ENCODE measurements at regions not wholly inside any gene's neighbourhood (a gene's known extent, or its start where the extent isn't known, plus 50 kb on each side); places are given as distances from the start of the nearest gene placed in this dataset.

DNA sequence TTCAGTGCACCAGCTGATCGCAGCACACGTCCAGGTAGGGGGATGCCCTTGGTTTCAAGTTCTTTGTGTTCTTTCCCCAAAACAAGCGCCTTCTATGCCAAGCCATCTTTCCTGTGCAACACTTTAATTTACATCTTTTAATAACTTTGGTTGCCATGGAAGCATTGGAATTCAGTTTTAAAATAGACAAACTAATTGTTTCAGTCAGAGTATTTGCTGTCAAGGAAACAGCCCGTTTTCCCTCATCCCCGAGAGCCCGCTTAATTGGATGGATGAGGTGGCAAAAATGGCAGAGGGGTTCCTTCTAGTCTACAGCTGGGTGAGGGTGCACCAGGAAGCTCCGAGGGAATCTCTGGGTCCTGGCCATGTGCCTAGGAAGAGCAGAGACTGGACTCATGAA is 793.7 kb upstream of the EEF2KMT start:
- DNase-seq (ENCODE audit: low spot score), result no peak
- TF ChIP-seq, protein P1, sequence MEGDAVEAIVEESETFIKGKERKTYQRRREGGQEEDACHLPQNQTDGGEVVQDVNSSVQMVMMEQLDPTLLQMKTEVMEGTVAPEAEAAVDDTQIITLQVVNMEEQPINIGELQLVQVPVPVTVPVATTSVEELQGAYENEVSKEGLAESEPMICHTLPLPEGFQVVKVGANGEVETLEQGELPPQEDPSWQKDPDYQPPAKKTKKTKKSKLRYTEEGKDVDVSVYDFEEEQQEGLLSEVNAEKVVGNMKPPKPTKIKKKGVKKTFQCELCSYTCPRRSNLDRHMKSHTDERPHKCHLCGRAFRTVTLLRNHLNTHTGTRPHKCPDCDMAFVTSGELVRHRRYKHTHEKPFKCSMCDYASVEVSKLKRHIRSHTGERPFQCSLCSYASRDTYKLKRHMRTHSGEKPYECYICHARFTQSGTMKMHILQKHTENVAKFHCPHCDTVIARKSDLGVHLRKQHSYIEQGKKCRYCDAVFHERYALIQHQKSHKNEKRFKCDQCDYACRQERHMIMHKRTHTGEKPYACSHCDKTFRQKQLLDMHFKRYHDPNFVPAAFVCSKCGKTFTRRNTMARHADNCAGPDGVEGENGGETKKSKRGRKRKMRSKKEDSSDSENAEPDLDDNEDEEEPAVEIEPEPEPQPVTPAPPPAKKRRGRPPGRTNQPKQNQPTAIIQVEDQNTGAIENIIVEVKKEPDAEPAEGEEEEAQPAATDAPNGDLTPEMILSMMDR (IDR thresholded peaks at IDR 0.05), result no peak
- ATAC-seq (ENCODE audit: low FRiP score), result no peak

DNA sequence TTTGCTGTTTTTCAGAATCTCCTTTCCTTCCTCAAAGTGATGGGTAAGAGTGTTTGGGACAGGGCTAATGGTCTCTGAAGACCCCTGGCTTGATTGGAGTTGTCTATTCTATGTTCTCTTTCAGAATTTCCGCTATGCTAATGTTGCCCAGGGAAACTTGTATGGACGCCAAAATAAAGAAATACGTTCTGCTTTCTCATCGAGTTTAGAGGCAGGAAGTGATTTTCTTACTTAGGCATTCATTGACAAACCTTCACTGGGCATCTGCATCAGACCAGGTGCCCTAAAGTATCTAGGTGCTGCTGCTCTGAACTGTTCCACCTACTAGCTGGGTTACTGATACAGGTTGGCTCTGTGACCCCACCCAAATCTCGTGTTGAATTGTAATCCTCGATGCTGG is 787.9 kb upstream of the EEF2KMT start:
- ATAC-seq (ENCODE audit: low FRiP score) (no peak), DNase-seq (ENCODE audit: low spot score) (no peak)
- TF ChIP-seq, protein P1 (IDR thresholded peaks at IDR 0.05), result no peak

DNA sequence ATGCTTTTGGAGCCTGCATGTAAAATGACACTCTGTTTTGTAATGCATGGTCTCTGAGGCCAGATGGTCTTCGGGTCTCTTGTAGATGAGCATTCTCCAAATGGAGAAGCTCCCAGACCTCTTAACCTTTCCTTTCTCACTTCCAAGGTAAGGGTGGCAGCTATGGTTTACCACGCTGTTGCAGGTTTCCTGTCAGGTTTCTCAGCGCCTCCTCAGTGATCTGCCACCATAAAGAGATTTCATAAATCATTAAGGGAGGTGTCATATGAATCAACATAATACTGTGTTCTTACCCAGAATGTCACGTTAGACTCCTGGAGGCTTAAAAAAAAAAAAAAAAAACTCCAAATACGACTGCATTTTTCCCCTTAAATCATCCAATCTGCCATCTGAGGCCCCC is 787.4 kb upstream of the EEF2KMT start:
- no peak for ATAC-seq (ENCODE audit: low FRiP score)
- TF ChIP-seq, protein P1 (IDR thresholded peaks at IDR 0.05), result no peak
- no peak for DNase-seq (ENCODE audit: low spot score)

DNA sequence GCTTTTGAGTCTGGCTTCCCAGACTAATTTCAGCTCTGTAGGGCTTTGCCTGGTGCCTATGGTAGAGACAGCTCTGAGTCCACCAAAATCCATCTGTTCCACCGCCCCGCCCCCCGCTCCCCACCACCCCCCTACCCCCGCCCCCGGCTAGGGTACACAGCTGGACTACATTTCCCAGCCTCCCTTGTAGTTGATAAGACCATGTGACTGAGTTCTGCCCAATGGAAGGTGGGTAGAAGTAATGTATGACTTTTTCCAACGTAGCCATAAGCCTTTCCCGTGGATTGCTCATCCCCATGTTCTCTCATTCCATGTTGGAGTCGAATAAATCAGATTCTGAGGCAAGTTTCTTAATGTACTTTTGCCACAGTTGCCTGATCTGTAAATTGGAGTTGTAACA is 786.7 kb upstream of the EEF2KMT start:
- DNase-seq (ENCODE audit: low spot score), result no peak
- TF ChIP-seq, protein P1 (IDR thresholded peaks at IDR 0.05), result no peak
- no peak for ATAC-seq (ENCODE audit: low FRiP score)

DNA sequence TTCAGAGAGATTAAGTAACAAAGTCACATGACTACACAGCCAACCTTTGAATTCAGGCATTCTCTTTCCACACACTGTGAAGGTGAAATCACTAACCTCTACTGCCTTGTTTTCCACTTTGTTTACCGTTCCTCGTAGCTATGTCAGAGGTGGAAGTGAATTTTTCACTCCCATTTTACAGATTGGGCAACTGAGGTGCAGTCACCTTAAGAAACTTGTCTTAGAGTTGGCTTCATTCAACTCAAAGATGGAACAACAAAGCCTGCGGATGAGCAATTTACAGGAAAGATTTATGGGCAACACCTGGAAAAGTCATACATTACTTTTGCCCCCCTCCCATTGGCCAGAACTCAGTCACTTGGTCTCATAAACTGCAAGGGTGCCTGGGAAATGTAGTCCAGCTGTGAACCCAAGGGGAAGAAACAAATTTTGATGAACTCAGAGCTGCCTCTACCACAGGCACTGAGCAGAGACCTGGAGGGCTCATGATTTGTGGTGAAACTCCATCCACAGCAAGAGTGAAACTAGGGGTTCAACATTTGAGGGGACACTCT is 784.6 kb upstream of the EEF2KMT start:
- TF ChIP-seq, protein P1 (IDR thresholded peaks at IDR 0.05), result no peak
- DNase-seq (ENCODE audit: low spot score), result no peak
- no peak for ATAC-seq (ENCODE audit: low FRiP score)

DNA sequence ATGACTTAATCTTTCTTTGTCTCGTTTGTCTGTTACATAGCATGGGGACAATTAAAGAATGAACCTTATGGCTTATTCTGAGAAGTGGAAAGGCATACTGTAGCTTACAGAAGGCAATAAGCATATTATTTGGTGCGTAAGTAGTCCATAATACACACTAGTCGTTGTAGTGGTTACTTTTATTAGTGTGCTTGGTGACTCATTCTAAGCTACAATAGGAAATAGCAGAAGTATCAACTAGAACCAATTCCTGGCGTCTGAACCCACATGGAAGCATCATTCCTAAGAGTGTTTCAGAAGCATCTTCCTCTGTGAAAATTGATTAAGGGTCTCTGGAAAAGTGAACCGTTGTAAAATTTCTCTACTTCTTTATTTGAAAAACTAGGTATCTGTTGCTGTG is 777.8 kb upstream of the EEF2KMT start:
- no peak for ATAC-seq (ENCODE audit: low FRiP score)
- TF ChIP-seq, protein P1 (IDR thresholded peaks at IDR 0.05), result no peak
- no peak for DNase-seq (ENCODE audit: low spot score)

DNA sequence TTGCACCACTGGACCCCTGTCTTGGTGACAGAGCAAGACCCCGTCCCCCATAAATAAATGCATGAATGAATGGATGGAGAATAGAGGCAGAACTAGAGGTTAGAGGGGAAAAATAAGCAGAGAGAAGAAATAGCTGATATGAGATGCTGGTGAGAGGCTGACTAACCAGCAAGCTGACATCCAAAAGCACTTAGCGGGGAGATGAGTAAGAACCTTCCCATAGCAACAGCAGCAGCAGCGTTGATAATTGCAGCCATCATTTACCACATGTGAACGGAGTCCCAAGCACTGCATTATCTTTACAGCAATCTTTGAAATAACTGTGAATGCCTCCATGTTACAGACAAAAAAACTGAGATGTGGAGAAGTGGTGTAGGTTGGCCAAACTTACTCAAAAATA is 777.3 kb upstream of the EEF2KMT start:
- ATAC-seq (ENCODE audit: low FRiP score), result no peak
- DNase-seq (ENCODE audit: low spot score), result no peak
- TF ChIP-seq, protein P1 (IDR thresholded peaks at IDR 0.05), result no peak
